GM13976 (cell line): ENCODE measurements at regions not wholly inside any gene's neighbourhood (a gene's known extent, or its start where the extent isn't known, plus 50 kb on each side); places are given as distances from the start of the nearest gene placed in this dataset.

Source experiments
- DNase-seq: peaks from one replicate; pipeline ENCODE4 v3.0.0; 2012; ENCODE audit warnings: low spot score
- CTCF ChIP-seq: IDR thresholded peaks from 2 replicates; pipeline ENCODE4 v1.5.1; 2012; ENCODE audit warnings: borderline replicate concordance, mild to moderate bottlenecking; ENCODE audit not compliant: insufficient read depth; ENCODE audit errors: extremely low read depth, missing control alignments, control extremely low read depth
- in situ Hi-C: fragments of 300-500 bp; cut with MboI; formaldehyde crosslinking; loops from one replicate; pipeline ENCODE4 v1.12.0; 2022; ENCODE audit warnings: low sequenced_read_pairs, mixed read lengths, inconsistent platforms; ENCODE audit not compliant: unreplicated experiment

- no peak for DNase-seq
- in situ Hi-C loops: no loop called here
- no peak for TF ChIP-seq CTCF
Observed at GRCh38 chr10:4649471-4649870, 176.5 kb upstream of the AKR1E2 start.

GRCh38 chr10:4648999-4649398 lies 177.0 kb upstream of the AKR1E2 start:
- TF ChIP-seq CTCF: no peak
- in situ Hi-C loops: no loop called here
- DNase-seq: no peak

GRCh38 chr10:4647109-4647785 lies 178.8 kb upstream of the AKR1E2 start:
- no peak for DNase-seq
- no peak for TF ChIP-seq CTCF
- in situ Hi-C loops: no loop called here

GRCh38 chr10:4646547-4646946 lies 179.5 kb upstream of the AKR1E2 start:
- TF ChIP-seq CTCF: no peak
- in situ Hi-C loops: no loop called here

GRCh38 chr10:4645836-4646235 lies 180.2 kb upstream of the AKR1E2 start:
- TF ChIP-seq CTCF: no peak
- DNase-seq: no peak
- in situ Hi-C loops: no loop called here

More at GRCh38 chr10:4646547-4646946, 179.5 kb upstream of the AKR1E2 start:
- no peak for DNase-seq

- no peak for TF ChIP-seq CTCF
- DNase-seq: no peak
- in situ Hi-C loops: no loop called here
Observed at GRCh38 chr10:4643471-4643870, 182.5 kb upstream of the AKR1E2 start.
